Fibroblast of pulmonary artery (primary cell): ENCODE measurements at regions not wholly inside any gene's neighbourhood (a gene's known extent, or its start where the extent isn't known, plus 50 kb on each side); places are given as distances from the start of the nearest gene placed in this dataset.

ENCODE experiments used
- DNase-seq: peaks from one replicate; pipeline ENCODE4 v3.0.0-alpha.2; 2010; ENCODE audit warnings: low read depth
- H3K4me3 ChIP-seq: replicated peaks from 2 replicates; pipeline ENCODE4 v1.5.1; 2011; ENCODE audit warnings: low read depth, mild to moderate bottlenecking, control low read depth, low read length, moderate library complexity
- CTCF ChIP-seq: IDR thresholded peaks from 2 replicates; pipeline ENCODE4 v1.5.1; 2011; ENCODE audit warnings: mild to moderate bottlenecking, control low read depth, low read length, inconsistent platforms; ENCODE audit errors: missing control alignments

GRCh38 chr11:96465512-96465911 is 75.7 kb downstream of the JRKL start:
- DNase-seq: no peak
- no peak overlapping the region for H3K4me3 ChIP-seq
- TF ChIP-seq CTCF: no peak

DNA sequence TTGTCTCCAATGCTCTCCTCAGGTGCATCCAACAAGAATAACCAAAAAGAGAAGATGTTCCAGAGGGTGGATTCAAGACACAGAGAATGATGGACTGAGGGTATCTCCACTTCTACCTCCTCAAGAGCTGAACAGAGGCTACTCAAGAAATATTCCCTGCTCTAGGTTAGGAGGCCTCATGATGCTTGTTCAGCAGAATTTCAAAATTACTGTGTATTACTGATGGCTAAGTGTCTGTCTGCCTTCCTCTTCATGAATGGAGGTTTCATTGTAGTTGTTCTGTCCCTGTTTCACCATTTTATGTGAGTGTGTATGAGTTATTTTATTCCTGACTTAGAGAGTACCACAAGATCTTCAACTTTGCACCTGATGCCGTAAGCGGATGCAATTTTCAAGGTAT is 76.8 kb downstream of the JRKL start:
- DNase-seq: no peak
- TF ChIP-seq CTCF: no peak
- no peak overlapping the region for H3K4me3 ChIP-seq

GRCh38 chr11:96469776-96470175 is 80.0 kb downstream of the JRKL start:
- TF ChIP-seq CTCF: no peak
- no peak for DNase-seq

GRCh38 chr11:96470521-96470920 is 80.7 kb downstream of the JRKL start:
- no peak for DNase-seq
- H3K4me3 ChIP-seq: no peak overlapping the region
- TF ChIP-seq CTCF: no peak

More at GRCh38 chr11:96469776-96470175, 80.0 kb downstream of the JRKL start:
- H3K4me3 ChIP-seq: no peak overlapping the region

DNA sequence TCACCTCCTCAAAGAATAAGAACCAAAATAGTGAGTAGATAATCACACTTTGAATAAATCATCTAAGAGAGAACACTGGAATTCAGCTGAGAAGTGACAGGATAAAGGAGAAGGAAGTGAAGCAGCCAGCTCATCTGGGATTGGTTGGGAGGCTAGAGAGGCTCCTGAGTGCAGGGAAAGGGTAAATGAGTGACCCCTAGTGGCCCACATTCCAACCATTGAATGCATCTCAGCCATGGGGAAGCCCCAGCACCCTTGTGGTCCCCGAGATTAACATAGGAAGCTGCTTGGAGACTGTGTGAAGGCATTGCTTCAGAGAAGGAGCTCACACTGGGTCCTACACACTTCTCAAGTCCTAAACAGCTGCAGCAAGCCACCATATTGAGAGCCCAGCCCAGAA is 82.3 kb downstream of the JRKL start:
- no peak for TF ChIP-seq CTCF
- no peak overlapping the region for H3K4me3 ChIP-seq
- no peak for DNase-seq

- no peak overlapping the region for H3K4me3 ChIP-seq
- no peak for TF ChIP-seq CTCF
- DNase-seq: no peak
Observed at GRCh38 chr11:96474263-96474662, 84.5 kb downstream of the JRKL start.

GRCh38 chr11:96481204-96481603 is 91.4 kb downstream of the JRKL start:
- no peak for DNase-seq
- H3K4me3 ChIP-seq: no peak overlapping the region
- no peak for TF ChIP-seq CTCF
